DMS153 (cell line): ENCODE measurements at regions not wholly inside any gene's neighbourhood (a gene's known extent, or its start where the extent isn't known, plus 50 kb on each side); places are given as distances from the start of the nearest gene placed in this dataset.

Experiments
- DNase-seq: peaks from one replicate; lab custom pipeline; 2025; lab: John Stamatoyannopoulos, UW

GRCh38 chr2:155802888-155803287 lies 529.6 kb downstream of the NR4A2 start:
- no peak for DNase-seq

GRCh38 chr2:155792666-155793065 lies 539.9 kb downstream of the NR4A2 start:
- DNase-seq = no peak

- DNase-seq = no peak
These were observed 562.0 kb downstream of the NR4A2 start for GRCh38 chr2:155770516-155770915.

- DNase-seq = no peak
These were observed 566.0 kb downstream of the NR4A2 start for GRCh38 chr2:155766342-155767115.

- no peak for DNase-seq
These were observed 577.0 kb downstream of the NR4A2 start for GRCh38 chr2:155755481-155755880.

- no peak for DNase-seq
These were observed 584.4 kb downstream of the NR4A2 start for GRCh38 chr2:155748131-155748530.

GRCh38 chr2:155747531-155747930 lies 585.0 kb downstream of the NR4A2 start:
- no peak for DNase-seq

- no peak for DNase-seq
These were observed 599.2 kb downstream of the NR4A2 start for GRCh38 chr2:155733091-155733853.

- DNase-seq = no peak
These were observed 601.7 kb downstream of the NR4A2 start for GRCh38 chr2:155730804-155731203.

GRCh38 chr2:155727187-155727895 lies 605.2 kb downstream of the NR4A2 start:
- DNase-seq = no peak

- no peak for DNase-seq
These were observed 610.2 kb downstream of the NR4A2 start for GRCh38 chr2:155722290-155722689.

- DNase-seq = no peak
These were observed 616.8 kb downstream of the NR4A2 start for GRCh38 chr2:155715705-155716104.

- no peak for DNase-seq
These were observed 617.5 kb downstream of the NR4A2 start for GRCh38 chr2:155714983-155715382.

GRCh38 chr2:155708071-155708470 lies 624.5 kb downstream of the NR4A2 start:
- no peak for DNase-seq

- no peak for DNase-seq
These were observed 628.6 kb downstream of the NR4A2 start for GRCh38 chr2:155703917-155704316.

GRCh38 chr2:155703048-155703447 lies 629.5 kb downstream of the NR4A2 start:
- DNase-seq = no peak

- no peak for DNase-seq
These were observed 630.8 kb downstream of the NR4A2 start for GRCh38 chr2:155701721-155702120.

- no peak for DNase-seq
These were observed 636.0 kb downstream of the NR4A2 start for GRCh38 chr2:155696571-155696970.

- DNase-seq = no peak
These were observed 637.0 kb downstream of the NR4A2 start for GRCh38 chr2:155695505-155695904.

GRCh38 chr2:155692856-155693255 lies 639.7 kb downstream of the NR4A2 start:
- no peak for DNase-seq

GRCh38 chr2:155692106-155692505 lies 640.4 kb downstream of the NR4A2 start:
- no peak for DNase-seq

- DNase-seq = no peak
These were observed 641.7 kb downstream of the NR4A2 start for GRCh38 chr2:155690785-155691184.

GRCh38 chr2:155689791-155690190 lies 642.7 kb downstream of the NR4A2 start:
- DNase-seq = no peak
